LHCN-M2 (cell line): ENCODE measurements at regions not wholly inside any gene's neighbourhood (a gene's known extent, or its start where the extent isn't known, plus 50 kb on each side); places are given as distances from the start of the nearest gene placed in this dataset.

Experiments used
- DNase-seq: peaks from one replicate; pipeline ENCODE4 v3.0.0-alpha.2; 2012; ENCODE audit warnings: low read depth

GRCh38 chr11:134751766-134752165, 339.7 kb upstream of the B3GAT1 start:
- DNase-seq: no peak

GRCh38 chr11:134751031-134751585, 339.1 kb upstream of the B3GAT1 start:
- no peak for DNase-seq

GRCh38 chr11:134750619-134751018, 338.6 kb upstream of the B3GAT1 start:
- no peak for DNase-seq

- DNase-seq: no peak
These were observed 337.2 kb upstream of the B3GAT1 start for GRCh38 chr11:134749040-134749839.

GRCh38 chr11:134746609-134747008, 334.6 kb upstream of the B3GAT1 start:
- DNase-seq: no peak

GRCh38 chr11:134745456-134745855, 333.4 kb upstream of the B3GAT1 start:
- DNase-seq: no peak

- no peak for DNase-seq
These were observed 331.8 kb upstream of the B3GAT1 start for GRCh38 chr11:134743820-134744195.

GRCh38 chr11:134742956-134743819, 331.1 kb upstream of the B3GAT1 start:
- no peak for DNase-seq

- DNase-seq: no peak
These were observed 330.2 kb upstream of the B3GAT1 start for GRCh38 chr11:134742224-134742612.

- no peak for DNase-seq
These were observed 329.6 kb upstream of the B3GAT1 start for GRCh38 chr11:134741453-134742223.

- no peak for DNase-seq
These were observed 328.7 kb upstream of the B3GAT1 start for GRCh38 chr11:134740590-134741261.

- DNase-seq: no peak
These were observed 327.1 kb upstream of the B3GAT1 start for GRCh38 chr11:134739136-134739535.

GRCh38 chr11:134738581-134738980, 326.5 kb upstream of the B3GAT1 start:
- DNase-seq: no peak

- DNase-seq: no peak
These were observed 325.8 kb upstream of the B3GAT1 start for GRCh38 chr11:134737563-134738510.

GRCh38 chr11:134736251-134736947, 324.4 kb upstream of the B3GAT1 start:
- DNase-seq: no peak

GRCh38 chr11:134734894-134735293, 322.9 kb upstream of the B3GAT1 start:
- no peak for DNase-seq

- DNase-seq: no peak
These were observed 322.3 kb upstream of the B3GAT1 start for GRCh38 chr11:134734141-134734845.

GRCh38 chr11:134733646-134734045, 321.6 kb upstream of the B3GAT1 start:
- DNase-seq: no peak
